Upper lobe of right lung (tissue), 1 donor: ENCODE measurements at regions not wholly inside any gene's neighbourhood (a gene's known extent, or its start where the extent isn't known, plus 50 kb on each side); places are given as distances from the start of the nearest gene placed in this dataset.

Source experiments
- ATAC-seq: fragments of 200-7000 bp; cut with Tn5 transposase; one replicate; pipeline ENCODE4 v1.9.1; 2020; ENCODE audit warnings: mild to moderate bottlenecking, moderate library complexity
- DNase-seq: peaks from one replicate; pipeline ENCODE4 v3.0.0-alpha.2; 2020
- H3K27ac ChIP-seq: fragments of 200-600 bp; one replicate; pipeline ENCODE4 v1.8.0; 2022
- H3K27me3 ChIP-seq: fragments of 200-600 bp; one replicate; pipeline ENCODE4 v1.8.0; 2022; ENCODE audit warnings: mild to moderate bottlenecking
- H3K36me3 ChIP-seq: fragments of 200-600 bp; one replicate; pipeline ENCODE4 v1.8.0; 2022
- H3K4me1 ChIP-seq: fragments of 200-600 bp; one replicate; pipeline ENCODE4 v1.8.0; 2022
- H3K4me3 ChIP-seq: fragments of 200-600 bp; one replicate; pipeline ENCODE4 v1.8.0; 2022; ENCODE audit warnings: mild to moderate bottlenecking
- H3K9me3 ChIP-seq: fragments of 200-600 bp; one replicate; pipeline ENCODE4 v1.8.0; 2022
- CTCF ChIP-seq: fragments of 200-600 bp; IDR thresholded peaks from one replicate; pipeline ENCODE4 v1.8.0; 2022; ENCODE audit warnings: antibody characterized with exemption
- intact Hi-C: fragments of 100-400 bp; cut with DNase I; formaldehyde crosslinking; loops from one replicate; pipeline ENCODE4 v1.11.0; 2022
- donor health status: DM: no; HTN: yes; CAD: no; lungs with severe emphysema.

- Histone ChIP-seq H3K4me3 (no peak overlapping the region), H3K9me3 (no peaks in the 10 kb centered on the region), H3K36me3 (no peaks in the 10 kb centered on the region), H3K27me3 (no peaks in the 10 kb centered on the region), H3K27ac (no peak overlapping the region), H3K4me1 (no peaks in the 10 kb centered on the region)
- no peak for TF ChIP-seq CTCF
- no peak for DNase-seq
- intact Hi-C loops: no loop called here
- ATAC-seq: no peak
Measured at GRCh38 chr4:89398644-89399043, 91.0 kb upstream of the GPRIN3 start.

- H3K4me3 ChIP-seq: no peak overlapping the region
- H3K4me1 ChIP-seq: no peaks in the 10 kb centered on the region
- DNase-seq: no peak
- intact Hi-C loops: no loop called here
- no peaks in the 10 kb centered on the region for H3K9me3 ChIP-seq
- no peak for ATAC-seq
- no peak overlapping the region for H3K27ac ChIP-seq
- no peak for TF ChIP-seq CTCF
- H3K27me3 ChIP-seq: no peaks in the 10 kb centered on the region
- no peaks in the 10 kb centered on the region for H3K36me3 ChIP-seq
Measured at GRCh38 chr4:89398146-89398545, 90.5 kb upstream of the GPRIN3 start.

- ATAC-seq (no peak), DNase-seq (no peak)
- Histone ChIP-seq H3K27me3 (no peaks in the 10 kb centered on the region), H3K27ac (no peak overlapping the region), H3K4me1 (no peaks in the 10 kb centered on the region), H3K36me3 (no peaks in the 10 kb centered on the region), H3K9me3 (no peaks in the 10 kb centered on the region), H3K4me3 (no peak overlapping the region)
- TF ChIP-seq CTCF: no peak
- intact Hi-C loops: no loop called here
Measured at GRCh38 chr4:89397441-89397840, 89.8 kb upstream of the GPRIN3 start.

- no peak overlapping the region for H3K27ac ChIP-seq
Measured at GRCh38 chr4:89382439-89382838, 74.8 kb upstream of the GPRIN3 start.

GRCh38 chr4:89380980-89381379 is 73.4 kb upstream of the GPRIN3 start:
- no peak overlapping the region for H3K4me3 ChIP-seq
- no peak overlapping the region for H3K27ac ChIP-seq
- H3K4me1 ChIP-seq: no peaks in the 10 kb centered on the region
- intact Hi-C loops: no loop called here
- no peaks in the 10 kb centered on the region for H3K36me3 ChIP-seq
- no peaks in the 10 kb centered on the region for H3K27me3 ChIP-seq
- ATAC-seq (no peak), DNase-seq (no peak)
- no peak for TF ChIP-seq CTCF
- H3K9me3 ChIP-seq: no peaks in the 10 kb centered on the region

More at GRCh38 chr4:89382439-89382838, 74.8 kb upstream of the GPRIN3 start:
- DNase-seq: no peak
- Histone ChIP-seq H3K9me3 (no peaks in the 10 kb centered on the region), H3K36me3 (no peaks in the 10 kb centered on the region), H3K4me3 (no peak overlapping the region), H3K27me3 (no peaks in the 10 kb centered on the region), H3K4me1 (no peaks in the 10 kb centered on the region)
- TF ChIP-seq CTCF: no peak
- intact Hi-C loops: no loop called here
- no peak for ATAC-seq

GRCh38 chr4:89379511-89380044 is 72.0 kb upstream of the GPRIN3 start:
- H3K27me3 ChIP-seq: no peaks in the 10 kb centered on the region
- no peaks in the 10 kb centered on the region for H3K36me3 ChIP-seq
- TF ChIP-seq CTCF: no peak
- no peak overlapping the region for H3K27ac ChIP-seq
- no peak overlapping the region for H3K4me3 ChIP-seq
- ATAC-seq: no peak
- no peaks in the 10 kb centered on the region for H3K4me1 ChIP-seq
- intact Hi-C loops: no loop called here
- no peaks in the 10 kb centered on the region for H3K9me3 ChIP-seq
- DNase-seq: no peak
